ENCODE measurements at regions not wholly inside any gene's neighbourhood (a gene's known extent, or its start where the extent isn't known, plus 50 kb on each side); places are given as distances from the start of the nearest gene placed in this dataset.

DNA sequence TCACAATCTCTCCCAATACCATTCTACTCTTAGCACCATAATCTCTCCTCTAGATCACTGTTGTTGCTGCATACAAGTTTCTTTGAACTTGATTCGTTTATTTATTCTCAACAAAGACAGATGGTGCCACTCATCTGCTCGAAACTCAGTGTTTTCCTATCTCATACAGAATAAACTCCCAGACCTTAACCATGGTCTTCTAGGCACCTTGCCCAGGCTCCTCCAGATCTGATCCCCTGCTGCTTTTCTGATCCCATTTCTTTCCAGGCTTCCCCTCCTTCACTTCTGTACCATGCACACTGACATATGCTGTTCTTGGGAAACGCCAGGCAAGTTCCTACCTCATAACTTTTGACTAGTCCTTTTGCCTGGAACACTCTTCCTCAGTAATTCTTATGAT is 645.7 kb downstream of the DNAJB9 start:
- H3K4me1 ChIP-seq (ENCODE audit: control insufficient read depth, insufficient read depth, low read length), result no peaks in the 10 kb centered on the region
- H4K20me1 ChIP-seq (ENCODE audit: control insufficient read depth, insufficient read depth), result no peaks in the 10 kb centered on the region
- ChIA-PET CTCF (no interaction called here), POLR2A (no interaction called here), RAD21 (ENCODE audit: unreplicated experiment) (no interaction called here), SMC1A (ENCODE audit: uncharacterized antibody, unreplicated experiment) (no interaction called here)
- no peak overlapping the region for H3K4me3 ChIP-seq
- no TSS peak for BruUV-seq (replicated peaks)
- intact Hi-C loops (cut with micrococcal nuclease; ENCODE audit: unreplicated experiment) (no loop called here), in situ Hi-C loops (cut with MboI) (no loop called here)
- WGBS (ENCODE audit: insufficient coverage, insufficient replicate concordance, low lambda C conversion rate, missing lambda C conversion rate), result 2% methylated on average over 3 of the region's 3 CpGs
- no peaks in the 10 kb centered on the region for H3K36me3 ChIP-seq (ENCODE audit: control insufficient read depth in 2 of 2, insufficient read depth in 2 of 2, low read length in 1 of 2)
- H3K9me3 ChIP-seq (replicated peaks; ENCODE audit: control insufficient read depth, insufficient read depth, low read length), result no peaks in the 10 kb centered on the region
- H3K79me2 ChIP-seq (ENCODE audit: control insufficient read depth, insufficient read depth, low read length), result no peaks in the 10 kb centered on the region
- no peak overlapping the region for H3K4me2 ChIP-seq (ENCODE audit: control insufficient read depth, insufficient read depth)
- no peak overlapping the region for H3K27ac ChIP-seq (ENCODE audit: control insufficient read depth, insufficient read depth)
- H3K9ac ChIP-seq (ENCODE audit: control insufficient read depth, insufficient read depth, low read length), result no peak overlapping the region
- no peak overlapping the region for H2AFZ ChIP-seq (ENCODE audit: control insufficient read depth, low read depth, low read length)
- no peaks in the 10 kb centered on the region for H3K27me3 ChIP-seq (replicated peaks in 1 of 2; ENCODE audit: control insufficient read depth in 2 of 2, insufficient read depth in 2 of 2, low read length in 1 of 2)
- ATAC-seq (no peak), FAIRE-seq (no peak), DNase-seq (ENCODE audit: low read depth, low spot score) (no peak)
- TF ChIP-seq ZNF622 (IDR thresholded peaks at IDR 0.05) (no peak), FOXM1 (IDR thresholded peaks at IDR 0.05; ENCODE audit: low read depth, low read length) (no peak), YBX1 (IDR thresholded peaks at IDR 0.05) (no peak), POLR2AphosphoS2 (IDR thresholded peaks at IDR 0.05; ENCODE audit: low read depth, low read length) (no peak), ZNF217 (IDR thresholded peaks at IDR 0.05) (no peak), EZH2 (IDR thresholded peaks at IDR 0.05; ENCODE audit: borderline replicate concordance, control insufficient read depth, low read depth, low read length) (no peak), POU2F2 (IDR thresholded peaks at IDR 0.05; ENCODE audit: borderline replicate concordance, low read depth, low read length) (no peak), CBFB (IDR thresholded peaks at IDR 0.05; ENCODE audit: low read depth) (no peak), IRF4 (IDR thresholded peaks at IDR 0.05; ENCODE audit: low read depth, low read length) (no peak), ESRRA (IDR thresholded peaks at IDR 0.05; ENCODE audit: low read length) (no peak), CHD2 (IDR thresholded peaks at IDR 0.05; ENCODE audit: borderline replicate concordance, low read depth, low read length) (no peak), CBX5 (IDR thresholded peaks at IDR 0.05; ENCODE audit: low read depth) (no peak), LARP7 (IDR thresholded peaks at IDR 0.05) (no peak), MYC (IDR thresholded peaks at IDR 0.05; ENCODE audit: insufficient read depth, insufficient read length, insufficient replicate concordance, low read length, severe bottlenecking) (no peak), MEF2A (IDR thresholded peaks at IDR 0.05; ENCODE audit: insufficient read depth, low read depth, low read length) (no peak), PAX8 (IDR thresholded peaks at IDR 0.05) (no peak)
- TF ChIP-seq, protein P1, sequence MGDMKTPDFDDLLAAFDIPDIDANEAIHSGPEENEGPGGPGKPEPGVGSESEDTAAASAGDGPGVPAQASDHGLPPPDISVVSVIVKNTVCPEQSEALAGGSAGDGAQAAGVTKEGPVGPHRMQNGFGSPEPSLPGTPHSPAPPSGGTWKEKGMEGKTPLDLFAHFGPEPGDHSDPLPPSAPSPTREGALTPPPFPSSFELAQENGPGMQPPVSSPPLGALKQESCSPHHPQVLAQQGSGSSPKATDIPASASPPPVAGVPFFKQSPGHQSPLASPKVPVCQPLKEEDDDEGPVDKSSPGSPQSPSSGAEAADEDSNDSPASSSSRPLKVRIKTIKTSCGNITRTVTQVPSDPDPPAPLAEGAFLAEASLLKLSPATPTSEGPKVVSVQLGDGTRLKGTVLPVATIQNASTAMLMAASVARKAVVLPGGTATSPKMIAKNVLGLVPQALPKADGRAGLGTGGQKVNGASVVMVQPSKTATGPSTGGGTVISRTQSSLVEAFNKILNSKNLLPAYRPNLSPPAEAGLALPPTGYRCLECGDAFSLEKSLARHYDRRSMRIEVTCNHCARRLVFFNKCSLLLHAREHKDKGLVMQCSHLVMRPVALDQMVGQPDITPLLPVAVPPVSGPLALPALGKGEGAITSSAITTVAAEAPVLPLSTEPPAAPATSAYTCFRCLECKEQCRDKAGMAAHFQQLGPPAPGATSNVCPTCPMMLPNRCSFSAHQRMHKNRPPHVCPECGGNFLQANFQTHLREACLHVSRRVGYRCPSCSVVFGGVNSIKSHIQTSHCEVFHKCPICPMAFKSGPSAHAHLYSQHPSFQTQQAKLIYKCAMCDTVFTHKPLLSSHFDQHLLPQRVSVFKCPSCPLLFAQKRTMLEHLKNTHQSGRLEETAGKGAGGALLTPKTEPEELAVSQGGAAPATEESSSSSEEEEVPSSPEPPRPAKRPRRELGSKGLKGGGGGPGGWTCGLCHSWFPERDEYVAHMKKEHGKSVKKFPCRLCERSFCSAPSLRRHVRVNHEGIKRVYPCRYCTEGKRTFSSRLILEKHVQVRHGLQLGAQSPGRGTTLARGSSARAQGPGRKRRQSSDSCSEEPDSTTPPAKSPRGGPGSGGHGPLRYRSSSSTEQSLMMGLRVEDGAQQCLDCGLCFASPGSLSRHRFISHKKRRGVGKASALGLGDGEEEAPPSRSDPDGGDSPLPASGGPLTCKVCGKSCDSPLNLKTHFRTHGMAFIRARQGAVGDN (IDR thresholded peaks at IDR 0.05), result no peak
- TF ChIP-seq, protein P2, sequence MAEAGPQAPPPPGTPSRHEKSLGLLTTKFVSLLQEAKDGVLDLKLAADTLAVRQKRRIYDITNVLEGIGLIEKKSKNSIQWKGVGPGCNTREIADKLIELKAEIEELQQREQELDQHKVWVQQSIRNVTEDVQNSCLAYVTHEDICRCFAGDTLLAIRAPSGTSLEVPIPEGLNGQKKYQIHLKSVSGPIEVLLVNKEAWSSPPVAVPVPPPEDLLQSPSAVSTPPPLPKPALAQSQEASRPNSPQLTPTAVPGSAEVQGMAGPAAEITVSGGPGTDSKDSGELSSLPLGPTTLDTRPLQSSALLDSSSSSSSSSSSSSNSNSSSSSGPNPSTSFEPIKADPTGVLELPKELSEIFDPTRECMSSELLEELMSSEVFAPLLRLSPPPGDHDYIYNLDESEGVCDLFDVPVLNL (IDR thresholded peaks at IDR 0.05; ENCODE audit: low read depth, low read length), result no peak
- TF ChIP-seq, protein P3, sequence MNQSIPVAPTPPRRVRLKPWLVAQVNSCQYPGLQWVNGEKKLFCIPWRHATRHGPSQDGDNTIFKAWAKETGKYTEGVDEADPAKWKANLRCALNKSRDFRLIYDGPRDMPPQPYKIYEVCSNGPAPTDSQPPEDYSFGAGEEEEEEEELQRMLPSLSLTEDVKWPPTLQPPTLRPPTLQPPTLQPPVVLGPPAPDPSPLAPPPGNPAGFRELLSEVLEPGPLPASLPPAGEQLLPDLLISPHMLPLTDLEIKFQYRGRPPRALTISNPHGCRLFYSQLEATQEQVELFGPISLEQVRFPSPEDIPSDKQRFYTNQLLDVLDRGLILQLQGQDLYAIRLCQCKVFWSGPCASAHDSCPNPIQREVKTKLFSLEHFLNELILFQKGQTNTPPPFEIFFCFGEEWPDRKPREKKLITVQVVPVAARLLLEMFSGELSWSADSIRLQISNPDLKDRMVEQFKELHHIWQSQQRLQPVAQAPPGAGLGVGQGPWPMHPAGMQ (IDR thresholded peaks at IDR 0.05; ENCODE audit: borderline replicate concordance), result no peak
- TF ChIP-seq, protein P4, sequence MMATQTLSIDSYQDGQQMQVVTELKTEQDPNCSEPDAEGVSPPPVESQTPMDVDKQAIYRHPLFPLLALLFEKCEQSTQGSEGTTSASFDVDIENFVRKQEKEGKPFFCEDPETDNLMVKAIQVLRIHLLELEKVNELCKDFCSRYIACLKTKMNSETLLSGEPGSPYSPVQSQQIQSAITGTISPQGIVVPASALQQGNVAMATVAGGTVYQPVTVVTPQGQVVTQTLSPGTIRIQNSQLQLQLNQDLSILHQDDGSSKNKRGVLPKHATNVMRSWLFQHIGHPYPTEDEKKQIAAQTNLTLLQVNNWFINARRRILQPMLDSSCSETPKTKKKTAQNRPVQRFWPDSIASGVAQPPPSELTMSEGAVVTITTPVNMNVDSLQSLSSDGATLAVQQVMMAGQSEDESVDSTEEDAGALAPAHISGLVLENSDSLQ (IDR thresholded peaks at IDR 0.05), result no peak
